ENCODE measurements at regions not wholly inside any gene's neighbourhood (a gene's known extent, or its start where the extent isn't known, plus 50 kb on each side); places are given as distances from the start of the nearest gene placed in this dataset.

GRCh38 chr3:180188512-180189309, 152.0 kb upstream of the PEX5L start:
- DNase-seq: no peak

GRCh38 chr3:180189310-180189648, 152.5 kb upstream of the PEX5L start:
- no peak for DNase-seq

GRCh38 chr3:180196658-180197057, 159.9 kb upstream of the PEX5L start:
- DNase-seq: no peak

GRCh38 chr3:180199417-180199995, 162.8 kb upstream of the PEX5L start:
- DNase-seq: no peak

GRCh38 chr3:180215866-180216265, 179.1 kb upstream of the PEX5L start:
- no peak for DNase-seq

- no peak for DNase-seq
Measured at GRCh38 chr3:180223268-180223667, 186.5 kb upstream of the PEX5L start.

- no peak for DNase-seq
Measured at GRCh38 chr3:180229113-180229512, 192.4 kb upstream of the PEX5L start.

GRCh38 chr3:180239939-180240338, 203.2 kb upstream of the PEX5L start:
- no peak for DNase-seq

- no peak for DNase-seq
Measured at GRCh38 chr3:180246688-180247195, 210.0 kb upstream of the PEX5L start.

- DNase-seq: peak; percentile 22
Measured at GRCh38 chr3:180250172-180250571, 213.4 kb upstream of the PEX5L start.

- peak; percentile 78 for DNase-seq
Measured at GRCh38 chr3:180252683-180253082, 215.9 kb upstream of the PEX5L start.

GRCh38 chr3:180253283-180253682, 216.5 kb upstream of the PEX5L start:
- DNase-seq: no peak

- no peak for DNase-seq
Measured at GRCh38 chr3:180264479-180264878, 227.7 kb upstream of the PEX5L start.

GRCh38 chr3:180265551-180265950, 228.8 kb upstream of the PEX5L start:
- DNase-seq: no peak

GRCh38 chr3:180267202-180267843, 230.6 kb upstream of the PEX5L start:
- no peak for DNase-seq

GRCh38 chr3:180274536-180274935, 237.8 kb upstream of the PEX5L start:
- no peak for DNase-seq

- no peak for DNase-seq
Measured at GRCh38 chr3:180275176-180275575, 238.4 kb upstream of the PEX5L start.

GRCh38 chr3:180277041-180277440, 240.3 kb upstream of the PEX5L start:
- DNase-seq: no peak

- no peak for DNase-seq
Measured at GRCh38 chr3:180278583-180279188, 241.9 kb upstream of the PEX5L start.

GRCh38 chr3:180280555-180280954, 243.8 kb upstream of the PEX5L start:
- DNase-seq: no peak

- no peak for DNase-seq
Measured at GRCh38 chr3:180282386-180282785, 245.6 kb upstream of the PEX5L start.

GRCh38 chr3:180283251-180283650, 246.5 kb upstream of the PEX5L start:
- no peak for DNase-seq

- no peak for DNase-seq
Measured at GRCh38 chr3:180284331-180285110, 247.8 kb upstream of the PEX5L start.

Measured in COR-L47 (cell line).